Activated naive CD8-positive, alpha-beta T cell treated with anti-CD3 and anti-CD28 coated beads for 36 hours (primary cell): ENCODE measurements at regions not wholly inside any gene's neighbourhood (a gene's known extent, or its start where the extent isn't known, plus 50 kb on each side); places are given as distances from the start of the nearest gene placed in this dataset.

Source experiments
- DNase-seq: peaks from one replicate; pipeline ENCODE4 v3.0.0; 2021
- H3K27ac Mint-ChIP-seq: one replicate; pipeline ENCODE4 v1.8.0; 2022; ENCODE audit warnings: mild to moderate bottlenecking, moderate library complexity, mixed read lengths
- H3K27me3 Mint-ChIP-seq: one replicate; pipeline ENCODE4 v1.8.0; 2022; ENCODE audit warnings: mild to moderate bottlenecking, mixed read lengths
- H3K36me3 Mint-ChIP-seq: one replicate; pipeline ENCODE4 v1.8.0; 2021; ENCODE audit warnings: mild to moderate bottlenecking, mixed read lengths
- H3K4me1 Mint-ChIP-seq: one replicate; pipeline ENCODE4 v1.8.0; 2021; ENCODE audit warnings: mixed read lengths
- H3K4me3 Mint-ChIP-seq: one replicate; pipeline ENCODE4 v1.8.0; 2022; ENCODE audit warnings: mild to moderate bottlenecking, moderate library complexity, mixed read lengths
- H3K9me3 Mint-ChIP-seq: one replicate; pipeline ENCODE4 v1.8.0; 2022; ENCODE audit warnings: mixed read lengths

DNA sequence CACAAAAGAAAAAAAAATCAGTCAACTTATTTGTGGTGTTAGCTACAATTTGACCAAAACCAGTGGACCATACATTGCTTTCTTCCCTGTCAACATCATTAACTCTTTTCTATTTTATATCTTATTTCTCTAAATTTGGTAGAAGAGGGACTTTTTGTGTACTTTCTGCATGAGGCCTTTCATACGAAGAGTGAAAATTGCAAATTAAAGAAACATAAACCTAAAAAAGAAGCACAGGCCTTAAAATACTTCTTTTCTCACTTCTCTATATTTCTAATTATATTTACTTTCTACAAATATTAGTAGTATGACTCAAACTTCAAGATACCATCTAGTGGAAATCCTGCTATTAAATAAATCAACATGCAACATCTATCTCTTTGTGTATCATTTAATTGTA, 1073.4 kb upstream of the ZEB2 start:
- Mint-ChIP-seq H3K9me3 (no peaks in the 10 kb centered on the region), H3K27me3 (peaks cover 4% of the 10 kb centered on the region), H3K36me3 (no peaks in the 10 kb centered on the region), H3K4me3 (no peak overlapping the region), H3K4me1 (no peaks in the 10 kb centered on the region), H3K27ac (no peak overlapping the region)
- DNase-seq: no peak

DNA sequence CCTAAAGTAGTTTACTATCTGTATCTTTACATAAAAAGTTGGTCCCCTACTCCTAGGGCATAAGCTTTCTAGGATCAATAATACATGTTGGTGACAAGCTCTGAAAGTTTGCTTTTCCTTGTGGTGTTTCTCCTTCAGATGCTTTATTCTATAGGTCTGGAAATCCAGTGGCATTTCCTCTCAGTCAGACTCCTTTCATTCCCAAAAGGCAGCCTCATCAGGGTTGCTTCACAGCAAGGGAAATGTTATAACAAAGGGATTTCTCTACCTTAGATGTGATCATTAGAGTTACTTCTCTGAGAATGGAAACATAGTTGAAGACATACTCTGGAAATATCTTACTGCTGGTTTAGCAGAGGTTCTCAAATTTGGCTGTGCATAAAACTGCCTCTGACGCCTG, 1072.4 kb upstream of the ZEB2 start:
- Mint-ChIP-seq H3K27me3 (peaks cover 4% of the 10 kb centered on the region), H3K27ac (no peak overlapping the region), H3K4me1 (no peaks in the 10 kb centered on the region), H3K4me3 (no peak overlapping the region), H3K9me3 (no peaks in the 10 kb centered on the region), H3K36me3 (no peaks in the 10 kb centered on the region)
- DNase-seq: no peak

DNA sequence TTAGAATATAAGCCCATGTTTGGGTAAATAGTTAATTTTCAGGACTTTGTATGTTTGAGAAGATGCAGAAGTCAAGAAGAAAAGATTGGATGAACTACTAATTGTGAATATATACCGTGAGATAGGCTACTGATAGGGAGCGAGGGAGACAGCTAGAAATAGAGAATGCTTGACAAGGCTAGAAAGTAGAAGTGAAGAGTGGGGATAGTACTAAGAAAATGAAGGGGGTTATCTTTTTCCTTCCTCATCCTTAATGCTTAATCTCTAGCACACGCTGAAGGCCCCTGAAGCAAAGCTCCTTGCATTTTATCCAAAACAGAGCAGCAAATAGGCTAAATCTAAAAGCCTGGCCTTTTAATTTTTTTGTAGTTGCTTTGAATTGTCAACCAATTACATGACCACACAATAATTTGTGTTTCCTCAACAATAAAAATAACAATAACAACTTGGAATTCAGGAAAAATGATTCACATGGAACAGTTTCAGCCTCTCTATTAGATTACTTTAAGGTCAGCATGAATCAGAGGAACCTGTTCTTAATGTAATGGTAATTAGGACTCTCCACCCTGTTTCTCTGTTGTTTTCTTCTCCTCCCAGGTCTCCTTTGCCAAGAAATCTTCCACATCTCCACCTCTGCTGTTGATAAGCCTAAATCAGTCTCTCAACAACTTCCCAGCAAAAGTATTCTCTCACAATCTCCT, 1071.3 kb upstream of the ZEB2 start:
- Mint-ChIP-seq H3K36me3 (no peaks in the 10 kb centered on the region), H3K27ac (no peak overlapping the region), H3K27me3 (peaks cover 4% of the 10 kb centered on the region), H3K9me3 (no peaks in the 10 kb centered on the region), H3K4me1 (no peaks in the 10 kb centered on the region), H3K4me3 (no peak overlapping the region)
- DNase-seq: no peak

DNA sequence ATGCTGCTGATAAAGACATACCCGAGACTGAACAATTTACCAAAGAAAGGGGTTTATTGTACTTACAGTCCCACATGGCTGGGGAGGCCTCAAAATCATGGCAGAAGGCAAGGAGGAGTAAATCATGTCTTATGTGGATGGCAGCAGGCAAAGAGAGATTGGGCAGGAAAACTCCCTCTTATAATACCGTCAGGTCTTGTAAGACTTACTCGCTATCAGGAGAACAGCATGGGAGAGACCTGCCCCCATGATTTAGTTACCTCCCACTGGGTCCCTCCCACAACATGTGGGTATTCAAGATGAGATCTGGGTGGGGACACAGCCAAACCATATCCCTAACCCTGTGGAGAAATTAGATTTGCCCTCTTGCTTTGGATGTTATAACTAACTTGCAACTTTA, 1068.0 kb upstream of the ZEB2 start:
- Mint-ChIP-seq H3K27me3 (peaks cover 4% of the 10 kb centered on the region), H3K36me3 (no peaks in the 10 kb centered on the region), H3K4me3 (no peak overlapping the region), H3K4me1 (no peaks in the 10 kb centered on the region), H3K27ac (no peak overlapping the region), H3K9me3 (no peaks in the 10 kb centered on the region)
- no peak for DNase-seq

DNA sequence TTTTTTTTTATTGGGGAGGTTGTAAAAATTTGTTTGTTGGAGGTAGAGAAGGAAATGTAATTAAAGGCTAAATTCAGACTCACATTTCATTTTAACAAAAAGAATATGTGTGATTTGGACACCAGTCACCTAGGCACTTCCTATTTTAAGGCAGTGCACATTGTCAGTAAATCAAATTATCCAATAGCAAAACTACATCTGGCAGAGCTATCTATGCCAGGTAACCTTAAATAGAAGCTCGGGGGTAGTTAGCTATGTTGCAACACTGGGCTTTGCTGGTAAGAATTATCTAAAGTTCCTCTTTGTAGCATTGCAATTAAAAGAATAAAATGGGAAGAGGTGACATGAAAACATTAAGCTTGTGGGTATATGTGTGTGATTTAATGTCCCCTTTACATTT, 1064.4 kb upstream of the ZEB2 start:
- Mint-ChIP-seq H3K27ac (no peak overlapping the region), H3K4me3 (no peak overlapping the region), H3K9me3 (no peaks in the 10 kb centered on the region), H3K4me1 (no peaks in the 10 kb centered on the region), H3K36me3 (no peaks in the 10 kb centered on the region), H3K27me3 (no peaks in the 10 kb centered on the region)
- DNase-seq: no peak

DNA sequence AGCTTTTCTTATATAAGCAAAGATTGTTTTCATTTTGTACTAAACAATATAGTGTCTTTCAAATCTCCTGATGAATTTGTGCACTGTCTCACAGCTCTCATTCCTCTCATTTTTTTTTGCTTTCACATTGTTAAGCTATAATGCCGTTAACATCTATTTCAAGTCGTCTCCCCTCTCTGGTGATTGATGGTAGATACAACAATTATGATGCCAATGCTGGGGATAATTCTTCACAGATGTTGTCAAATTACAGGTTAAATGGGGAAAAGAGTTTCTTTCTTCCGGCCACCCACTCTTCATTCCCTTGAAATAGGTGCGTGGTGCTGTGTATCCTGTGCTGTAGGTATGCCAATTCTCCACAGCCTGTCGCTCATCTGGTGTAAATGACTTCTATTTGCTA, 1053.7 kb upstream of the ZEB2 start:
- Mint-ChIP-seq H3K9me3 (no peaks in the 10 kb centered on the region), H3K27me3 (no peaks in the 10 kb centered on the region), H3K36me3 (no peaks in the 10 kb centered on the region), H3K4me3 (no peak overlapping the region), H3K27ac (no peak overlapping the region), H3K4me1 (no peaks in the 10 kb centered on the region)
- no peak for DNase-seq

DNA sequence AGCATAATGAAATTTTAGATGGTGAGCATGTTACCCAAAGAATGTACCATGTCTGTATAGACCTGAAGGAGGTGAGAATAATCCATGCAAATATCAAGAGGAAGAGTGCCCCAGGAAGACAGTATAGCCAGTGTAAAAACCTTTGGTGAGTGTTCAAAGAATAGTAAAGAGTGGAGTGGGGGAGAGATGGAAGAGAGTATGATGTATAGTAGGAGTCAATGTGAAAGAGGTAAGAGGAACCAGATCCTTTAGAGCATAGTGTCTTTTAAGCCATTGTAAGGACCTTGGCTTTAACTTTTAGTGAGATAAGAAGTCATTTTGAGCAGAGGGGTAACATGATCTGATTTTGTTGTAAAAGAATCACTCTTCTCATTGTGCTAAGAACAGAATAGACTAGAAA, 1052.3 kb upstream of the ZEB2 start:
- no peak overlapping the region for H3K27ac Mint-ChIP-seq
- no peak overlapping the region for H3K4me3 Mint-ChIP-seq
- H3K36me3 Mint-ChIP-seq: no peaks in the 10 kb centered on the region
- no peaks in the 10 kb centered on the region for H3K9me3 Mint-ChIP-seq
- no peaks in the 10 kb centered on the region for H3K27me3 Mint-ChIP-seq
- no peak for DNase-seq
- no peaks in the 10 kb centered on the region for H3K4me1 Mint-ChIP-seq

DNA sequence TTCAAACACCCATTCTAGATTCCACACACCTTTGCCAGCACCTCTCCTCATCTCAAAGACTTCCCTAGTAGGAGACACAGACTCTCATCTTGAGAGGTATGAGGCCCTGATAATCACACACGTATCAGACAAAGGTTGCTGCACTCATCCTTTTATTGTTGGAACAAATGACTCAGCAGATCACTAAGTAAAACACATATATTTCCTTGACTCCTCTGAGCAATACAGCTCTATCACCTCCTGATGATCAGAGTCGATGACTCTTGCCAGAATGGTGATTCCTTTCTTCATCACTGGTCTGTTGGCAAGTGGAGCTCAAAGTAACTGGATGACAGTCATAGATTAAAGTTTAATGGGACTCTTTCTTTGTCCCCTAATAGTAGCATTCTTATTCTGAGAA, 1049.2 kb upstream of the ZEB2 start:
- Mint-ChIP-seq H3K27me3 (no peaks in the 10 kb centered on the region), H3K4me1 (no peaks in the 10 kb centered on the region), H3K4me3 (no peak overlapping the region), H3K9me3 (no peaks in the 10 kb centered on the region), H3K36me3 (no peaks in the 10 kb centered on the region), H3K27ac (no peak overlapping the region)
- no peak for DNase-seq

DNA sequence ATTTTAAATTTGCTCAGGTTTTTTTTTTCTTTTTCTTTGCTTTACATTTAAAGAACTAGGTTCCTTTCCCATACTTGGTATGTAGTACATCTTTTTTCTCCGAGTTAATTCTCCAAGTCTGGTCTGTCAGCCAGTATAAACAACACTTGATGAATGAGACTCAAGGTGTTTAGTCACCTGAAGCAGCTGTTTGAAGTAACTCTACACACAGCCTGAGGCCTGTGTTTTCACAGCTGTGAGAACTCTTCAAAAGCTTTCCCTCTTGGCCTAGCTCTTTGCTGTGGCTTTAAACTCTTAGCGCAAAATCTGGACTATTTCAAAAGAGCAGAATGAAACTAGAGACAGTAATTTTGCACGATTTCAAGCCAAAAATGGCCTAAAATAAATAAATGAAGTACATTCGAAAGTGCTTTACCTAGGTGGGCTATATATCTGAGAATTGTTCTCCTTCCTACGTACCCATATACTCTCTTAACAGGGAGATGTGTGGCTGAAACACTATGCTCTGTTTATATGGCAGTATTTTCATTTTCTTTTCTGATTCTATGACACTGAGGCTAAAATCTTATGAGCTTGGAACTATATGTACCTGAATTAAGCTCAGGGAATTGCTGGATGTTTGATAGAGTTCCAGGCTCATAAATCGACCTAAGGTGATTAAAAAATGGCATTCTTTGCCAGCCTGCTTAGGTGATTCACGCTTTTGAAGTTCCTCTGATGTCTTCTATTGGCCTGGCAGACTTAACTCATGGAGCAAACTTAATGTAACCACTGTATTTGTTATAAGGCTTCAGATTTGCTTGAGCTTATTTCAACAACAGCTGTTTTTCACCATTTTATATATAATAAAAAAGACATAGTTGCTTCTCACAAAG, 1044.1 kb upstream of the ZEB2 start:
- Mint-ChIP-seq H3K36me3 (no peaks in the 10 kb centered on the region), H3K27me3 (no peaks in the 10 kb centered on the region), H3K27ac (no peak overlapping the region), H3K9me3 (no peaks in the 10 kb centered on the region), H3K4me3 (no peak overlapping the region), H3K4me1 (no peaks in the 10 kb centered on the region)
- no peak for DNase-seq

DNA sequence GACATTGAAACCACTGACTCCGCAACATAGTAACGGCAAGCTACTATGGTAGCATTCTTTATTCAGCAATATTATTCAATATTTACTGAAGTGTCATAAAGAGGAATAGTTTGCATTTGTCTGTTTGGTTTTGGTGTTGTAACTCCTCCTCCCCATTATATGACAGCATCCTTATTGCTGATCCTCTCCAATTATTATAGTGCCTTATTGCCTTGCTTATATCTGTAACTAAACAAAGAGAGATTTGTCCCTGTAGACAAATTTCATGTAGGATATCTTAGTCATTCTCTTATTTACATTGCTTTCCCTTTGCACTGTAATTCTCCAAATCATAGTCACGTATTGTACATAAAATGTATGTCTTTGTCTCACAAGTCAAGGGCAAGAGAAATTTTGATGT, 1041.2 kb upstream of the ZEB2 start:
- no peaks in the 10 kb centered on the region for H3K9me3 Mint-ChIP-seq
- H3K27ac Mint-ChIP-seq: no peak overlapping the region
- no peak for DNase-seq
- H3K36me3 Mint-ChIP-seq: no peaks in the 10 kb centered on the region
- no peaks in the 10 kb centered on the region for H3K27me3 Mint-ChIP-seq
- no peak overlapping the region for H3K4me3 Mint-ChIP-seq
- no peaks in the 10 kb centered on the region for H3K4me1 Mint-ChIP-seq

DNA sequence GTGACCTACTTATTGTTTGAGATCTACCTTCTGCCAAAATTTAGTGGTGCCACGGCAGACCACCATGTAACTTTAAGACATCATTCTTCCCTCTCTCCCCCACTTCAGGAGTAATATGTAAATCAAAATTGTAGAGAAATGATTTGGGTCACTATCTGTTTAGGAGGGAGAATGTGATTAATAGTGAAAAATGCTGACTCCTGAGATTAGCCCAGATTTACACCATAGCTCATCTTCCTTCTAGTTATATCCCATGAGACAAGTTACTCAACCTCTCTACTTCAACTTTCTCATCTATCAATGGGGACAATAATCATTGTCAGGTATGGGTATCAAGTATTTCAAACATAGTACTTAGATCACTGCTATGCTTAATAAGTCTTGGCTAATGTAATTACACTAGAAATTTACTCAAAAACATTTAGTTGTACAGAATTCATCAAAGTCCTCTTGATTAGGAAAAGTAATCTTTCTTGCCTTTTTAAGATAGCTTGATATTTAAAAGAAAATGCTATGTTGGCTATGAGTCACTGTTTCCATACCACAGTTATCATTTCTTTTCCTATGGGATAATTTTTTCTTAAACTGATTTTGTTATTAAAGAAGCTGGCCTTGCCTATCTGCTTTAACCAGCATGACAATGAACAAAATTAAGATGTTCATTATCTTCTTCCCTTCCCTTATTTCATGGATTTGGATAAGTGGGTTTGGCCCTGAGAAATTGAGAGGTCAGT, 1038.9 kb upstream of the ZEB2 start:
- Mint-ChIP-seq H3K27ac (no peak overlapping the region), H3K27me3 (no peaks in the 10 kb centered on the region), H3K4me1 (no peaks in the 10 kb centered on the region), H3K4me3 (no peak overlapping the region), H3K36me3 (no peaks in the 10 kb centered on the region), H3K9me3 (no peaks in the 10 kb centered on the region)
- no peak for DNase-seq

DNA sequence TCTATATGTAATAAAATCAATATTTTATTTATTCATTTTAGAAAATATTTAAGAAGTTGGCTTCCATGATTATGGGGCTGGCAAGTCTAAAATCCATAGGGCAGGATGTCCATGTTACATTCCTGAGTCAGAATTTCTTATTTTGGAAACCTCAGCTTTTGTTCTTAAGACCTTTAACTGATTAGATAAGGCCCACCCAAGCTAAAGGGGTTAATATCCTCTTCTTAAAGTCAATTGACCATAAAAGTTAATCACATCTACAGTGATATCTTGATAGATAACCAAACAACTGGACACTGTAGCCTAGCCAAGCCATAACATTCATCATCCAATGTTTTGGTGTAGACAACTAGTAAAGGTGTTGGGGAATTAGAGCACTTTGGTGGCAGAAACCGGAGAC, 1035.4 kb upstream of the ZEB2 start:
- no peaks in the 10 kb centered on the region for H3K9me3 Mint-ChIP-seq
- no peak overlapping the region for H3K27ac Mint-ChIP-seq
- no peaks in the 10 kb centered on the region for H3K4me1 Mint-ChIP-seq
- H3K27me3 Mint-ChIP-seq: no peaks in the 10 kb centered on the region
- H3K4me3 Mint-ChIP-seq: no peak overlapping the region
- DNase-seq: no peak
- no peaks in the 10 kb centered on the region for H3K36me3 Mint-ChIP-seq

DNA sequence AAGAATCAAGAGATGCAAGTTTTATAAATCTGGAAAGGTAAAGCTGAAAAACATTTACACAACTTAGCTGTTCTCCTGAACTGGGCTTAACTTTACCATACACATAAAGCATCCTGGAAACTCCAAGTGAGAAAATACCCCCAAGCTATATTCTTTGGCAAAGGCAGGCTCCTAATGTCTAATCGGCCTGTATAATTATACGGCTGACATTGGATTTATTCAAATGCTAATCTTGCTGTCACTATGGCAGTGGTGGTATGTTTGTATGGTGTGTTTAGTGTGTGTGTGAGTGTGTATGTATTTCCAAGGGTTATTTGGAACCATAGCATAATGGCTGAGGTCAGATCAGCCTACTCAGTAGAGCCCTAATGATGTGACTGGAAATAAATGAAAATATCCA, 1031.8 kb upstream of the ZEB2 start:
- Mint-ChIP-seq H3K27me3 (no peaks in the 10 kb centered on the region), H3K9me3 (no peaks in the 10 kb centered on the region), H3K27ac (no peak overlapping the region), H3K4me1 (no peaks in the 10 kb centered on the region), H3K4me3 (no peak overlapping the region), H3K36me3 (no peaks in the 10 kb centered on the region)
- DNase-seq: no peak

DNA sequence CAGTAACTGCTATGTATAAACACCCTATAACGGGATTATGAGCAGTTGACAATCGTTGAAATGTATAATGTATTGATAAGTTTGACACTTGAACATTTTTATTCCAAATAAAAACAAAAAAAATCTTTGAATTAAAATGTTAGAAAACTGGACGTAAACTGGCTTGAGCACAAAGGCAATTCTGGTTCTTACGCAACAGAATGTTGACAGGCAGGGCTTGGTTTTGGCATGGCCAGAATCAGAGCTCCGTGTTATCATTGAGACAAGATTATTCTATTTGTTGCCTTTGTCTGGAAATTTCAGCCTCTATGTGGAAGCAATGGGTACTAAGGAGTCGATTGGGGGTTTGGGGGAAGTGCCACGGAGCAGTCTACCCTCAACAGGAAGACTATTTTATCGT, 1028.6 kb upstream of the ZEB2 start:
- DNase-seq: no peak
- no peak overlapping the region for H3K4me3 Mint-ChIP-seq
- H3K36me3 Mint-ChIP-seq: no peaks in the 10 kb centered on the region
- H3K9me3 Mint-ChIP-seq: no peaks in the 10 kb centered on the region
- H3K27ac Mint-ChIP-seq: no peak overlapping the region
- no peaks in the 10 kb centered on the region for H3K4me1 Mint-ChIP-seq
- H3K27me3 Mint-ChIP-seq: no peaks in the 10 kb centered on the region

DNA sequence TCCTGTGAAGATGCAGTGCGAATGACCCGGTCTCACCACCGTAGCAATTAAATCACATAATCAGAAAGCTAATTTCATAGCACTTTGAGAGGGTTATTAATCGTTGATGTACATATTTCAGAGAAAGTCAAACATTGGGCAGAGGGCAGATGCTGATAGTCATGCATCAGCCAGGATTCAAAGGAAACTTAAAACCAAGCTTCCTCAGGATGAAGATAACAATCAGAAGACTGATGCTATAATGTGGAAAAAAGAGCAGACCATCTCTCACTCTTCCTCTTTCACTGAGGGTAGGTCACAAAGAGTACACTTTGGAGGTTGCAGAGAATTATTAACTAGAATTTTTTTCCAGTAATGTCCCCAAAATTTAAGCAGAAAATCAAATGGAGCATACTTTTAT, 1027.7 kb upstream of the ZEB2 start:
- Mint-ChIP-seq H3K27me3 (no peaks in the 10 kb centered on the region), H3K9me3 (no peaks in the 10 kb centered on the region), H3K4me3 (no peak overlapping the region), H3K27ac (no peak overlapping the region), H3K4me1 (no peaks in the 10 kb centered on the region), H3K36me3 (no peaks in the 10 kb centered on the region)
- no peak for DNase-seq
